GM10266 (cell line): ENCODE measurements at regions not wholly inside any gene's neighbourhood (a gene's known extent, or its start where the extent isn't known, plus 50 kb on each side); places are given as distances from the start of the nearest gene placed in this dataset.

Experiments used
- DNase-seq: peaks from one replicate; pipeline ENCODE4 v3.0.0; 2012; ENCODE audit errors: extremely low spot score
- CTCF ChIP-seq: IDR thresholded peaks from 2 replicates; pipeline ENCODE4 v1.5.1; 2012; ENCODE audit warnings: mild to moderate bottlenecking, low read depth; ENCODE audit not compliant: control insufficient read depth, insufficient read depth; ENCODE audit errors: missing control alignments

- no peak for TF ChIP-seq CTCF
Observed at GRCh38 chr6:47391675-47392074, 82.0 kb upstream of the TNFRSF21 start.

DNA sequence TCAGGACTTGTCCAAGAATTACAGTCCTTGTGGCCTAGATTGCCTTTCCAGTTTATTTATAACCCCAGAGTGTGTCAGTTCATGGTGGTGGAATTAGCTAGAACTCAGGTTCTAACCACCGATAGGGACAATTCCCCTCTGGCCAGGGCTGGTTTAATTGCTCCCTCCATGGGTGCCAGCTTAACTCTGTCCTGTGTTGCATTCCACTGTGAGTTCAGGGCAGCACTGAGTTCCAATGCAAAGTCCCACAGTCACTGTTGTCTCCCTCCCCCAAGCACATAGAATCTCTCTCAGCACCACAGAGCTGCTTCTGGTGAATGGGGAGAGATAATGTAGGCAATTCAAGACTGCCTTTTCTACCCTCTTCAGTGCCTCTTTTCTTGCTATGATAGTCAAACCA is 82.5 kb upstream of the TNFRSF21 start:
- TF ChIP-seq CTCF = no peak
- no peak for DNase-seq

More at GRCh38 chr6:47391675-47392074, 82.0 kb upstream of the TNFRSF21 start:
- DNase-seq = no peak

GRCh38 chr6:47396401-47397069 is 81.1 kb upstream of the CD2AP start:
- no peak for TF ChIP-seq CTCF
- no peak for DNase-seq

GRCh38 chr6:47400581-47400980 is 77.0 kb upstream of the CD2AP start:
- TF ChIP-seq CTCF = no peak

GRCh38 chr6:47402081-47402480 is 75.5 kb upstream of the CD2AP start:
- no peak for TF ChIP-seq CTCF
- no peak for DNase-seq

More at GRCh38 chr6:47400581-47400980, 77.0 kb upstream of the CD2AP start:
- no peak for DNase-seq

GRCh38 chr6:47403056-47403455 is 74.5 kb upstream of the CD2AP start:
- no peak for DNase-seq
- TF ChIP-seq CTCF = no peak

GRCh38 chr6:47403801-47404200 is 73.8 kb upstream of the CD2AP start:
- TF ChIP-seq CTCF = no peak
- no peak for DNase-seq
